ENCODE measurements at regions not wholly inside any gene's neighbourhood (a gene's known extent, or its start where the extent isn't known, plus 50 kb on each side); places are given as distances from the start of the nearest gene placed in this dataset.

DNA sequence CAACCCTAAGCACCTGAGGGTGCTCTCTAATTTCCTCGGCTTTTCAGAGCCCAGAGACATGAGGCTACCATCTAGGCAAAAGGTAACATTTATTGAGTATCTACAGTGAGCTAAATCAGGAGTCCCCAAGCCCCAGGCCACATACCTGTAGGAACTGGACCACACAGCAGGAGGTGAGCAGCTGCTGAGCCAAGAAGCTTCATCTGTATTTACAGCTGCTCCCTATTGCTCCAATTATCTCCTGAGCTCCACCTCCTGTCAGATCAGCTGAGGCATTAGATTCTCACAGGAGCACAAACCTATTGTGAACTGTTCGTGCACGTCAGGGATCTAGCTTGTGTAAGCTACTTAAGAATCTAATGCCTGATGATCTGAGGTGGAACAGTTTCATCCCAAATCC is 70.2 kb downstream of the RND3 start:
- peaks cover 0 to 14% (median 5%) of the 10 kb centered on the region in 7 donors for H3K9me3 Mint-ChIP-seq
- ATAC-seq (ENCODE audit: low read depth in 2 of 2) (no peak), DNase-seq (no peak)
- no peaks in the 10 kb centered on the region for H3K36me3 Mint-ChIP-seq
- H3K4me1 Mint-ChIP-seq, result no peaks in the 10 kb centered on the region
- H3K27me3 Mint-ChIP-seq, result no peaks in the 10 kb centered on the region
- H3K4me3 Mint-ChIP-seq, result no peak overlapping the region
- no peak overlapping the region for H3K27ac Mint-ChIP-seq

DNA sequence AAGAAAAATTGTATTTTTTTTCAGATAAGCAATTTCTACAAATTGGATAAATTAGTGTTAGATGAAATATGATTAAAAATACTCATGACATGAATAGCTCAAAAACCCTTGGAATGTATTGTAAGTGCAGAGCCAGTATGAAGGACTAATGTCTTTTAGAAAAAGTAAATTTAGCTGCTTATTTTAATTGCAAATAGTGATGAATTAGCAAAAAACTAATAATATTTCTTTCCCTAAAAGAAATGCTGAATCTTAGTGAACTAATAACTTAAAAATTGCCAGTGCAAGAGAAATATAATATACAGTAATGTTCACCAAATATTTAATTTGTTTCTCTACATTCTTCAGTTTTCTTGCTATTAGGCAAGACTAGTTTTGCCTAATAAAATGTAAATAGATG is 72.4 kb downstream of the RND3 start:
- Mint-ChIP-seq H3K4me3 (no peak overlapping the region), H3K4me1 (no peaks in the 10 kb centered on the region), H3K27me3 (no peaks in the 10 kb centered on the region), H3K9me3 (peaks cover 2 to 12% (median 8%) of the 10 kb centered on the region in 7 donors), H3K36me3 (no peaks in the 10 kb centered on the region), H3K27ac (no peak overlapping the region)
- no peak for ATAC-seq (ENCODE audit: low read depth in 2 of 2)
- no peak for DNase-seq

DNA sequence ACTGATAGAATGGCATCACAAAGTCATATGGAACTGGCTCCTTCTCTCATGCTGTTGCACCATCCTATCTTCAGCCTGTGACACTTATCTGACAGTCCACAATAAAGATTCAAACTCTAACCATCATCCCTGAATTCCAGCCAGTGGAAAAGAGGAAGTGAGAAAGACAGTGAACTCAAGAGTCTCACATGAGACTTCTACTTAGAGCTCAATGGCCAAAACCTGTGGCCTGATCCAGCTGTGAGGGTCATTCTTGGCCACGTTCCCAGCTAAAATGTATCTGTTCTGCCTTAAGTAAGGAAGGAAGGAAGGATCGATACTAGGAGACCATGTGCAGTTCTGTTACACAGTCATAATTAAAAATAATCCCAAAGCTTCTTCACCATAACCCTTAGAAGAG is 73.6 kb downstream of the RND3 start:
- Mint-ChIP-seq H3K27me3 (no peaks in the 10 kb centered on the region), H3K9me3 (peaks cover 2 to 9% (median 7%) of the 10 kb centered on the region in 7 donors), H3K36me3 (no peaks in the 10 kb centered on the region), H3K4me3 (no peak overlapping the region), H3K27ac (no peak overlapping the region), H3K4me1 (no peaks in the 10 kb centered on the region)
- ATAC-seq (ENCODE audit: low read depth in 2 of 2) (no peak), DNase-seq (no peak)

DNA sequence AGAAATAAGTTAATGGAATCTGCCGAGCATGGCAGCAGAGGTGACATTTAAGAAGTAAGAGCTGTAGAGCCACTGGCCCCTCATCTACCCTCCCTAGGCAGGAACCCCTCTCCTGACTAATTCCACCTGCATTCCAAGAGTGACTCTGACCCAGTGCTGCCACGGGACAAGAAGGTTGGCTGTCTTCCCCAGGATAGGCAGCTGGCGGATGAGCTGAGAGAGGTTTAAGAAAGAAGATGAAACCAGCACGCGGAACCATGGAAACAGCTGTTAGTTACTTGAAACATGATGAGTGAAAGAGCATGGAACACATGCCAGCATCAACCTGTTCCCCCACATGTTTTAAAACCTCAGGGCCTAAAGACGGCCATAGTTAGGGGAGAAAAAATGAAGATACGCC is 74.1 kb downstream of the RND3 start:
- no peaks in the 10 kb centered on the region for H3K36me3 Mint-ChIP-seq
- no peaks in the 10 kb centered on the region for H3K4me1 Mint-ChIP-seq
- H3K27me3 Mint-ChIP-seq, result no peaks in the 10 kb centered on the region
- H3K9me3 Mint-ChIP-seq, result peaks cover 2 to 9% (median 7%) of the 10 kb centered on the region in 7 donors
- no peak overlapping the region for H3K27ac Mint-ChIP-seq
- DNase-seq, result no peak
- ATAC-seq (ENCODE audit: low read depth in 2 of 2), result no peak
- no peak overlapping the region for H3K4me3 Mint-ChIP-seq

DNA sequence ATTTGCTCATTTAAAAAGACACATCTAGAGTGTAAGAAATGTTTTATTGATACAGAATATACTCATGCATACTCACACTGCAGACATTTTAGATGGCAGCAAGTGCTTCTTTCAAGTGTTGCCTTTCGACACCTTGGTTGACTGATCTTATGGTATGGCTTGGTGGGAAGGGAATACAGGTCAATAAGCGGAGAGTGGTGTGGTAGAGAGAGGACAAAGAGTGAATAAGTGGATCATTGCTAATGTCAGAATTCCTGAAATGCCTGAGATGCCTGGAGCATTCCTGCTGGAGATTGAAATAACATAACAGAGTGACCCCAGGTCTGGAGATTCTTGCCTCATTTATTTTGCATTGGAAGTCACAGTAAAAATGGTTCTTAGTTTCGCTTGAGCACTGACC is 76.7 kb downstream of the RND3 start:
- no peak overlapping the region for H3K27ac Mint-ChIP-seq
- no peaks in the 10 kb centered on the region for H3K36me3 Mint-ChIP-seq
- no peaks in the 10 kb centered on the region for H3K4me1 Mint-ChIP-seq
- no peak for DNase-seq
- no peaks in the 10 kb centered on the region for H3K27me3 Mint-ChIP-seq
- no peak overlapping the region for H3K4me3 Mint-ChIP-seq
- no peak for ATAC-seq (ENCODE audit: low read depth in 2 of 2)
- H3K9me3 Mint-ChIP-seq, result peaks cover 2 to 9% (median 5%) of the 10 kb centered on the region in 7 donors

DNA sequence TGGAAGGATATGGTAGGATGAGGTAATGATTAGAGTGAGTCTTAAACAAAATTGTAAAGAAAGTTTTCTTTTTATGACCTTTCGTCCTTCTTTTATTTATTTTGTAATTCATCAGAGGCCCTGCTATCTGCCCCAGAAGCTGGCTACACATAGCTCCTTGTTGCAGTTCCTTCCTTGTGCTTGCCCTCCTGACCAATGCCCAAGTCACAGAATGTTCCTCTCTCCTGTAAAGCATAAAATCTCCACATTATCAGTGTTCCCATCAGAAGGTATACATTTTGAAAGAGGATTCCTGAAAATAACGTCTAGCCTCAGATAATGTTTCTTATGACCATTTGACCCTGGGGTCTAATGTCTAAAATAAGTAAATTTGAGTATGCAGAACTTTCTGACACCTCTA is 78.3 kb downstream of the RND3 start:
- DNase-seq, result no peak
- Mint-ChIP-seq H3K27me3 (no peaks in the 10 kb centered on the region), H3K9me3 (peaks cover 2 to 9% (median 5%) of the 10 kb centered on the region in 7 donors), H3K27ac (no peak overlapping the region), H3K36me3 (no peaks in the 10 kb centered on the region), H3K4me1 (no peaks in the 10 kb centered on the region), H3K4me3 (no peak overlapping the region)
- no peak for ATAC-seq (ENCODE audit: low read depth in 2 of 2)

DNA sequence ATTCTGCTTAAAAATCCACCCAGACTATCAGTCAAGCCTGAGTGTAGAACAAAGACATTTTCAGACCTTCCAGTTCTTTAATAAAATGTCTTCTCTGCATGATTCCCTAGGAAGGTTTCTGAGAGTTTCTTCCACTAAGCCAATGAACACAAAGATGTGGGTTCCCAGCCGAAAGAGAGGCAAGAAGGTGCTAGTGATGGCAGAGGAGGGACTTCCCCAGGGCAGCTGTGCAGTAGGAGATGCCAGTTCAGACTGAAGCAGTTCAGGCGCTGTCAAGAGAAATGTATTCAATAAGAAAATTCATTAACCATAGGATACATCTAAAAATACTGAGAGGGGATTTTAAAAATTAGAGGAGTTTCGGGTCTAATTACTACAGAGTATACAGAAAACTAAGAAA is 83.3 kb downstream of the RND3 start:
- peaks cover 0 to 5% (median 0%) of the 10 kb centered on the region in 7 donors for H3K9me3 Mint-ChIP-seq
- H3K36me3 Mint-ChIP-seq, result no peaks in the 10 kb centered on the region
- no peak overlapping the region for H3K27ac Mint-ChIP-seq
- DNase-seq (no peak), ATAC-seq (ENCODE audit: low read depth in 2 of 2) (no peak)
- H3K27me3 Mint-ChIP-seq, result no peaks in the 10 kb centered on the region
- no peak overlapping the region for H3K4me3 Mint-ChIP-seq
- H3K4me1 Mint-ChIP-seq, result no peaks in the 10 kb centered on the region

DNA sequence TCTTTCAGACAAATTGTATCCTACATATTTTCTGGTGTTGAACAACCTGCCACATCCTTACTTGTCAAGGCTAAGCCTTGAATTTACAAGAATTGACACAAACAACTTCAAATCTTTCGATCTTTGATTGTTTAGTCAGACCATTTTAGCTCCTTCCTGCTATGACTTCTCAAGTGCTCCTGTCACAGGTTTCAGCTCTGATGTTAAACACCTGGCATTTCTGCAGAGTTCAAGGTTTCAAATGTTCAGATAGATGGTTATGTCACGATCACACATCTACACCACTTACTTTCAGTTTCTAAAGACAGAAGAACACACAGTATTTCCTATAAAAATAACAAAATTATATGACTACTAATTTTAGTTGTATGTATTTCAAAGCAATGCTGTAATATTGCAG is 84.0 kb downstream of the RND3 start:
- H3K36me3 Mint-ChIP-seq, result no peaks in the 10 kb centered on the region
- peaks cover 0 to 5% (median 0%) of the 10 kb centered on the region in 7 donors for H3K9me3 Mint-ChIP-seq
- no peaks in the 10 kb centered on the region for H3K4me1 Mint-ChIP-seq
- no peak overlapping the region for H3K27ac Mint-ChIP-seq
- ATAC-seq (ENCODE audit: low read depth in 2 of 2) (no peak), DNase-seq (no peak)
- H3K27me3 Mint-ChIP-seq, result no peaks in the 10 kb centered on the region
- no peak overlapping the region for H3K4me3 Mint-ChIP-seq

DNA sequence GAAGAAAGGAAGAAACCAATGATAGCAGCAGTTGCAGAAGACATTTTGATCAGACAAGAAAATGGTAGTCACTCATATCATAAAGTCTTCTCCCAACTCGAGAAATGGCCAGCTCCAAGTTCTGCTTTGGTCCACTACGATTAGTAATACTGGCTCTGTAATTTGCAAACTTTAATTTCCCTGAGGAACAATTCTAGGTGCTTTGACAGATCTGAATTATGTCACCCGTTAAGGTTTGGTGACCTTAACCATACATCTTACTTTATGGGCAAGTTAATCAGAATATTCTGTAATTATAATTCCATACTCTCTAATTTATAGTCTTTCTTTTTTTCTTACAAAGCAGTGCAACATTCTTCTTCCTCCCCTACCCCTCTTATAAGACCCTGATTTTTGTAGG is 84.5 kb downstream of the RND3 start:
- Mint-ChIP-seq H3K36me3 (no peaks in the 10 kb centered on the region), H3K27ac (no peak overlapping the region), H3K27me3 (no peaks in the 10 kb centered on the region), H3K4me3 (no peak overlapping the region), H3K9me3 (peaks cover 0 to 5% (median 0%) of the 10 kb centered on the region in 7 donors), H3K4me1 (no peaks in the 10 kb centered on the region)
- DNase-seq, result no peak
- ATAC-seq (ENCODE audit: low read depth in 2 of 2), result no peak

DNA sequence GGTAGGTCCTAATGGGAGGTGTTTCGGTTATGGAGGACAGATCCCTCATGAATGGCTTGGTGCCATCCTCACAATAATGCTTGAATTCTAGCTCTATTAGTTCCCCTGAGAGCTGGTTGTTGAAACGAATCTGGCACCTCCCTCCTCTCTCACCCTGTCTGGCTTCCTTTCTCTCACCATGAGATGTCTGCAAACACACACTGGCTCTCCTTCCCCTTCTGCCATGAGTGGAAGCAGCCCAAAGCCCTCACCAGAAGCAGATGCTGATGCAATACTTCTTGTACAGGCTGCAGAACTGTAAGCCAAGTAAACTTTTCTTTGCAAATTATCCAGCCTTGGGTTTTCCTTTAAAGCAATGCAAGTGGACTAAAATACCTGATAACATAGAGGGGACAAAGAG is 86.6 kb downstream of the RND3 start:
- H3K27me3 Mint-ChIP-seq, result no peaks in the 10 kb centered on the region
- H3K4me1 Mint-ChIP-seq, result no peaks in the 10 kb centered on the region
- DNase-seq (no peak), ATAC-seq (ENCODE audit: low read depth in 2 of 2) (no peak)
- peaks cover 0 to 12% (median 3%) of the 10 kb centered on the region in 7 donors for H3K9me3 Mint-ChIP-seq
- no peak overlapping the region for H3K27ac Mint-ChIP-seq
- H3K4me3 Mint-ChIP-seq, result no peak overlapping the region
- no peaks in the 10 kb centered on the region for H3K36me3 Mint-ChIP-seq

DNA sequence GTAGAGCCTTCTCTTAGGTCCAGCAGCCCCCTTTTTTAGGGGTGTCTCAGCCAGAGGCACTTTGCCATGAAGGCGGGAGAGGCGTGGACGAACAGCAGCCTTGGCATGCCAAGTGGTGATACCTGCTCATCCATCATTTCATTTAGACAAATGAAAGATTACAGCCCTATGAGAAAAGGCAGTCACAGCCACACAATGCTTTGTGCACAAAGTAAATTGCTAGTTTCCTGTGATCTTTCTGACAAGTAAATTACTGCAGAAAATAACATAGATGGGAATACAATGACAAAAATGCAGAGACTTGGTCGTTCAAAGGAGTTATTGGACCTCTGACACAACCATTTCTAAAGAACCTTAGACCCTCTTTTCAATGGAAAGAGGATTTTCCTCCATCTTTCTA is 94.9 kb downstream of the RND3 start:
- no peaks in the 10 kb centered on the region for H3K27me3 Mint-ChIP-seq
- no peaks in the 10 kb centered on the region for H3K36me3 Mint-ChIP-seq
- H3K4me3 Mint-ChIP-seq, result no peak overlapping the region
- ATAC-seq (ENCODE audit: low read depth in 2 of 2), result no peak
- DNase-seq, result no peak
- H3K27ac Mint-ChIP-seq, result no peak overlapping the region
- H3K9me3 Mint-ChIP-seq, result peaks cover 0 to 9% (median 4%) of the 10 kb centered on the region in 7 donors
- no peaks in the 10 kb centered on the region for H3K4me1 Mint-ChIP-seq

DNA sequence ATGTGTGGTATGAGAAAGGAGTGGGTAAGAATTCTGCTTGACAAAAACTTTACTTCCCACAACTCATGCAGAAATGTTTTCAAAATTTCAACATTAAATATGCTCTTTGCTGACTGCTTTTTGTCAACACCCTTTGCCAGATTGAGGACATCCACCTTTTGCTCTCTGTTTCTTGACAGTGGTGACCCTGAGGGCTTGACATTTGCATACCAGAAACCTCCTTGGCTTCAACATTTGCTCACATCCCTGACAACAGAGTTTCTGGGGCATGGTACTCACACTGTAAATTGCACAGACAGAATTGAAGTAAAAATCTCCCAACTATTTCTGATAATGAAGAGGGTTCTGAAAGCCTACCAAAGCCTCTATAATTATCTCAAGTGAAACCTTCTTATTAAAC is 95.7 kb downstream of the RND3 start:
- peaks cover 0 to 5% (median 3%) of the 10 kb centered on the region in 7 donors for H3K9me3 Mint-ChIP-seq
- H3K27ac Mint-ChIP-seq, result no peak overlapping the region
- no peaks in the 10 kb centered on the region for H3K36me3 Mint-ChIP-seq
- DNase-seq (no peak), ATAC-seq (ENCODE audit: low read depth in 2 of 2) (no peak)
- H3K4me1 Mint-ChIP-seq, result no peaks in the 10 kb centered on the region
- H3K4me3 Mint-ChIP-seq, result no peak overlapping the region
- H3K27me3 Mint-ChIP-seq, result no peaks in the 10 kb centered on the region

DNA sequence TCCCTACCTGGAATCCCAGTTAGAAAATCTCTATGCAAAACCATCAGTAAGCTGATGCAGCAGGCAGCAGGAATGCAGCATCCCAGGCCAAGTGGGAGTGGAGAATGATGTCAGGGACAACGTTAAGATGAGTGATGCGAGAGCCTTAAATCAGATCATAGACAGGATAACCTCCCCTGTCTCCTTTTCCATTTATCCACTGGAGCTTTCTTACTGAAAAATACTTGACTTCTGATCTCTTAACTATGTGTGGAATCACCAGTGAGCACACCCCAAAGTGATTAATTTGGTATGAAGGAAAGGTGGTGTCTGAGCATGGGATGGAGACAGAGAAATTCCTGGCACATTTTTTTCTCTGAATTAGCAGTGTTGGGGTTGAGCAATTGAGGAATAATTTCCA is 98.0 kb downstream of the RND3 start:
- Mint-ChIP-seq H3K9me3 (peaks cover 0 to 17% (median 12%) of the 10 kb centered on the region in 7 donors), H3K36me3 (no peaks in the 10 kb centered on the region), H3K4me3 (peak overlapping the region in 1 of 8 donors; percentile 17), H3K4me1 (no peaks in the 10 kb centered on the region), H3K27ac (no peak overlapping the region), H3K27me3 (no peaks in the 10 kb centered on the region)
- ATAC-seq (ENCODE audit: low read depth in 2 of 2), result no peak
- no peak for DNase-seq

DNA sequence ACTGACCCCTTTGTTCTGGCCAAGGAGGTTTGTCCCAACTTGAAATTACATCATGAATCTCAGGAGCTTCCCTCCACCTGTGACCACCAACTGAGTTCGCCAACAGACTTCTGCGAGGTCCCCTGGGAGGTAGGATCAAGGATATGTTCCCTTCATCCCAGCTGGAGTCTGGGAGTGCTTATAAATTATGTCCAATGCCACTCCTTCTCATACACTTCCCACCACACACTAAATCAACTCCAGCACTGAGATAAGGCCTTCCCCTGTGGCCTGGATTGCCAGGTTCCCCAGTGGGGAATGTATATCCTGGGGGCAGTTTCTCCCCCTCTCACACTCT is 99.2 kb downstream of the RND3 start:
- DNase-seq, result no peak
- no peaks in the 10 kb centered on the region for H3K36me3 Mint-ChIP-seq

DNA sequence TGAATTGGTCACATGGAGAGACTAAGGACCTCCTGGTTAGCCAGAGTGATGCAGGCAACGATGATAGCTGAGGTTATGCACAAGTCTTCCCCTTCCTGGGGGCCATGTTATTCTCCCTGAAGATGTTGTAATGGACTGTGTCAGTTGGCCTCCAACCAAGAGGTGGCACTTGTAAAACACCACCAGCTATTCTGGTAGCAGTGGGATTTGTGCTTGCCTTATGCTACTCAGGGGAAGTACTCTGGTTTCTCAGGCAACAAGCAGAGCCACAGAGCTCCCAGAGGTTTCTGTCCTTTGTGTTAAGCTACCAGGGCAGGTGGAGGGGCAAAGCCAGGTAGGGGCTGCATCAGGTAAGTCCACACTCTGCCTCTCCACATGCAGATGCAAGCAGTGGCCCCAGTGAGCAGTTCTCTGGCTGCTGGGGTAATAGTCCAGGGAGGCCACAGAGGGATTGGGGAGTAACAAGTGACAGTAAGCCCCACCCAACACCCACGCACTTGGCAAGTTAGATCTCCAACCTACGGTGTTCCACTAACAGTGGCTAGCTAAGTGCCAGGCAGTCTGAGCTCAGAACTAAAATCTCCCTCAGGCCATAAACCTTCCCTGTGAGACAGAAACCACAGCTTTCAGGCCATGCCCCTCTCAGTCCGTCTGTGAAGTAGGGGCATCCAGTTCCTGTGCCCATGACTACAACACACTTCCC is 99.7 kb downstream of the RND3 start:
- no peak overlapping the region for H3K27ac Mint-ChIP-seq
- H3K4me3 Mint-ChIP-seq, result no peak overlapping the region
- no peaks in the 10 kb centered on the region for H3K27me3 Mint-ChIP-seq
- no peak for ATAC-seq (ENCODE audit: low read depth in 2 of 2)
- no peaks in the 10 kb centered on the region for H3K36me3 Mint-ChIP-seq
- no peak for DNase-seq
- H3K4me1 Mint-ChIP-seq, result no peaks in the 10 kb centered on the region
- H3K9me3 Mint-ChIP-seq, result peaks cover 0 to 24% (median 12%) of the 10 kb centered on the region in 7 donors

More for the DNA sequence above, 99.2 kb downstream of the RND3 start:
- peaks cover 0 to 19% (median 12%) of the 10 kb centered on the region in 7 donors for H3K9me3 Mint-ChIP-seq
- H3K27me3 Mint-ChIP-seq, result no peaks in the 10 kb centered on the region
- no peak overlapping the region for H3K27ac Mint-ChIP-seq
- ATAC-seq (ENCODE audit: low read depth in 2 of 2), result no peak
- H3K4me1 Mint-ChIP-seq, result no peaks in the 10 kb centered on the region
- no peak overlapping the region for H3K4me3 Mint-ChIP-seq
